H9 (cell line): ENCODE measurements at regions not wholly inside any gene's neighbourhood (a gene's known extent, or its start where the extent isn't known, plus 50 kb on each side); places are given as distances from the start of the nearest gene placed in this dataset.

ENCODE experiments used
- DNase-seq: peaks from one replicate; pipeline ENCODE4 v3.0.0-alpha.2; 2017
- H2AFZ ChIP-seq: one replicate; pipeline ENCODE4 v1.6.1; 2013; ENCODE audit warnings: mild to moderate bottlenecking, low read length, control low read depth, moderate library complexity
- H2AK5ac ChIP-seq: 2 replicates; pipeline ENCODE4 v1.6.1; 2013; ENCODE audit warnings: low read length, control low read depth, mixed read lengths; ENCODE audit not compliant: insufficient read length
- H2BK120ac ChIP-seq: one replicate; pipeline ENCODE4 v1.6.1; 2013; ENCODE audit warnings: low read depth, mild to moderate bottlenecking, low read length, control low read depth, inconsistent platforms; ENCODE audit not compliant: poor library complexity, severe bottlenecking
- H2BK12ac ChIP-seq: 2 replicates; pipeline ENCODE4 v1.6.1; 2013; ENCODE audit warnings: low read length, control low read depth, mixed read lengths, low read depth; ENCODE audit not compliant: insufficient read length
- H2BK15ac ChIP-seq: 2 replicates; pipeline ENCODE4 v1.6.1; 2013; ENCODE audit warnings: low read depth, low read length, control low read depth
- H2BK20ac ChIP-seq: one replicate; pipeline ENCODE4 v1.6.1; 2013; ENCODE audit warnings: low read depth, mild to moderate bottlenecking, low read length, control low read depth, inconsistent platforms; ENCODE audit not compliant: poor library complexity, severe bottlenecking
- H2BK5ac ChIP-seq: 2 replicates; pipeline ENCODE4 v1.6.1; 2013; ENCODE audit warnings: low read length, control low read depth, mixed read lengths; ENCODE audit not compliant: insufficient read length
- H3K14ac ChIP-seq: 2 replicates; pipeline ENCODE4 v1.6.1; 2013; ENCODE audit warnings: low read length, control low read depth; ENCODE audit not compliant: insufficient read depth
- H3K18ac ChIP-seq: 2 replicates; pipeline ENCODE4 v1.6.1; 2013; ENCODE audit warnings: low read depth, mild to moderate bottlenecking, mixed read lengths, low read length, control low read depth; ENCODE audit not compliant: insufficient read length
- H3K23ac ChIP-seq: 2 replicates; pipeline ENCODE4 v1.6.1; 2013; ENCODE audit warnings: low read length, control low read depth, mixed read lengths, low read depth; ENCODE audit not compliant: insufficient read length
- H3K23me2 ChIP-seq: 2 replicates; pipeline ENCODE4 v1.6.1; 2013; ENCODE audit warnings: low read depth, mild to moderate bottlenecking, mixed read lengths, low read length, control low read depth; ENCODE audit not compliant: insufficient read length, poor library complexity, severe bottlenecking
- H3K27ac ChIP-seq: 2 replicates; pipeline ENCODE4 v1.5.1; 2013; ENCODE audit warnings: low read length, control low read depth, mixed read lengths, low read depth; ENCODE audit not compliant: insufficient read length
- H3K27me3 ChIP-seq: 2 replicates; pipeline ENCODE4 v1.6.1; 2013; ENCODE audit warnings: low read length, control low read depth, inconsistent platforms; ENCODE audit not compliant: insufficient read depth
- H3K4ac ChIP-seq: 2 replicates; pipeline ENCODE4 v1.6.1; 2013; ENCODE audit warnings: low read depth, mild to moderate bottlenecking, control low read depth, inconsistent platforms, low read length, moderate library complexity
- H3K4me1 ChIP-seq: 2 replicates; pipeline ENCODE4 v1.6.1; 2013; ENCODE audit warnings: low read length, control low read depth, inconsistent platforms; ENCODE audit not compliant: insufficient read depth
- H3K4me2 ChIP-seq: 2 replicates; pipeline ENCODE4 v1.6.1; 2013; ENCODE audit warnings: low read length, control low read depth, mixed read lengths; ENCODE audit not compliant: insufficient read length, insufficient read depth
- H3K56ac ChIP-seq: 2 replicates; pipeline ENCODE4 v1.6.1; 2013; ENCODE audit warnings: low read depth, mild to moderate bottlenecking, mixed read lengths, low read length, control low read depth; ENCODE audit not compliant: insufficient read length
- H3K79me1 ChIP-seq: 2 replicates; pipeline ENCODE4 v1.6.1; 2013; ENCODE audit warnings: low read depth, mild to moderate bottlenecking, moderate library complexity, low read length, control low read depth, inconsistent platforms; ENCODE audit not compliant: insufficient read depth, poor library complexity, severe bottlenecking
- H3K79me2 ChIP-seq: 2 replicates; pipeline ENCODE4 v1.6.1; 2013; ENCODE audit warnings: low read length, control low read depth, inconsistent platforms; ENCODE audit not compliant: insufficient read depth
- H3K9ac ChIP-seq: 2 replicates; pipeline ENCODE4 v1.6.1; 2013; ENCODE audit warnings: low read length, control low read depth, mixed read lengths; ENCODE audit not compliant: insufficient read length; ENCODE audit errors: extremely low read depth
- H3K9me3 ChIP-seq: one replicate; pipeline ENCODE4 v1.6.1; 2013; ENCODE audit warnings: low read depth, low read length, inconsistent platforms; ENCODE audit not compliant: control insufficient read depth
- H3T11ph ChIP-seq: one replicate; pipeline ENCODE4 v1.6.1; 2013; ENCODE audit warnings: mild to moderate bottlenecking, low read length, control low read depth, inconsistent platforms
- H4K20me1 ChIP-seq: one replicate; pipeline ENCODE4 v1.6.1; 2013; ENCODE audit not compliant: control insufficient read depth, insufficient read length, insufficient read depth
- H4K5ac ChIP-seq: 2 replicates; pipeline ENCODE4 v1.6.1; 2013; ENCODE audit warnings: low read depth, mild to moderate bottlenecking, mixed read lengths, low read length, control low read depth; ENCODE audit not compliant: insufficient read length
- H4K8ac ChIP-seq: replicated peaks from 2 replicates; pipeline ENCODE4 v1.6.1; 2013; ENCODE audit warnings: low read length, control low read depth, mixed read lengths, low read depth; ENCODE audit not compliant: insufficient read length
- H4K91ac ChIP-seq: 2 replicates; pipeline ENCODE4 v1.6.1; 2013; ENCODE audit warnings: low read depth, mild to moderate bottlenecking, moderate library complexity, mixed read lengths, low read length, control low read depth; ENCODE audit not compliant: insufficient read length
- H3K27ac Mint-ChIP-seq, 3 experiments: 2 replicates in 2 of 3; 3 replicates in 1 of 3; pipeline ENCODE4 v1.8.0; 2020 to 2021; ENCODE audit warnings: mixed read lengths in 3 of 3, mild to moderate bottlenecking in 1 of 3, moderate library complexity in 1 of 3
- H3K27me3 Mint-ChIP-seq: 2 replicates; pipeline ENCODE4 v1.8.0; 2021; ENCODE audit warnings: low read depth, mild to moderate bottlenecking, moderate library complexity, mixed read lengths
- H3K36me3 Mint-ChIP-seq, 3 experiments: 2 replicates in 2 of 3; 3 replicates in 1 of 3; pipeline ENCODE4 v1.8.0; 2020 to 2021; ENCODE audit warnings: low read depth in 3 of 3, mixed read lengths in 3 of 3; ENCODE audit not compliant: insufficient read depth in 1 of 3
- H3K4me1 Mint-ChIP-seq, 2 experiments: 2 replicates each; pipeline ENCODE4 v1.8.0; 2020; ENCODE audit warnings: mixed read lengths in 2 of 2
- H3K4me3 Mint-ChIP-seq, 2 experiments: 2 replicates in 1 of 2; 3 replicates in 1 of 2; pipeline ENCODE4 v1.8.0; 2020 to 2021; ENCODE audit warnings: mild to moderate bottlenecking in 2 of 2, mixed read lengths in 2 of 2, moderate library complexity in 1 of 2
- H3K9me3 Mint-ChIP-seq, 2 experiments: 2 replicates in 1 of 2; 3 replicates in 1 of 2; pipeline ENCODE4 v1.8.0; 2020; ENCODE audit warnings: mild to moderate bottlenecking in 2 of 2, mixed read lengths in 2 of 2, moderate library complexity in 1 of 2
- CTCF ChIP-seq: fragments of 200-600 bp; sonication (generic); conservative IDR thresholded peaks from 3 replicates; pipeline ENCODE4 v1.8.0; 2021; ENCODE audit warnings: antibody characterized with exemption, mild to moderate bottlenecking

- DNase-seq = no peak
- no peaks in the 10 kb centered on the region for H3K4me1 ChIP-seq
- H3T11ph ChIP-seq = no peak overlapping the region
- H3K4ac ChIP-seq = no peak overlapping the region
- peaks cover 0 to 3% (median 0%) of the 10 kb centered on the region in 3 experiments; a peak in 1 of 7 replicates for H3K36me3 Mint-ChIP-seq
- TF ChIP-seq CTCF = no peak
- no peak overlapping the region for H3K27ac Mint-ChIP-seq
- H2AFZ ChIP-seq = no peak overlapping the region
- H3K4me2 ChIP-seq = no peak overlapping the region
- H2AK5ac ChIP-seq = no peak overlapping the region
- peaks cover 2% of the 10 kb centered on the region; the same call in 1 of the 2 replicates for H3K27me3 Mint-ChIP-seq
- H2BK120ac ChIP-seq = no peak overlapping the region
- H3K9me3 Mint-ChIP-seq = peaks cover 0 to 5% of the 10 kb centered on the region in 2 experiments; a peak in 3 of 5 replicates
- no peaks in the 10 kb centered on the region for H3K79me2 ChIP-seq
- H3K4me1 Mint-ChIP-seq = no peaks in the 10 kb centered on the region
- H4K91ac ChIP-seq = no peak overlapping the region
- H3K4me3 Mint-ChIP-seq = no peak overlapping the region
- no peak overlapping the region for H3K27ac ChIP-seq
- no peaks in the 10 kb centered on the region for H4K20me1 ChIP-seq
- no peak overlapping the region for H2BK5ac ChIP-seq
- no peaks in the 10 kb centered on the region for H3K23me2 ChIP-seq
- H3K23ac ChIP-seq = no peak overlapping the region
- no peak overlapping the region for H3K56ac ChIP-seq
- no peak overlapping the region for H2BK12ac ChIP-seq
- no peaks in the 10 kb centered on the region for H3K9me3 ChIP-seq
- H3K9ac ChIP-seq = no peak overlapping the region
- no peak overlapping the region for H2BK15ac ChIP-seq
- H2BK20ac ChIP-seq = no peak overlapping the region
- H4K8ac ChIP-seq = no peak overlapping the region
- H4K5ac ChIP-seq = no peak overlapping the region
- no peak overlapping the region for H3K14ac ChIP-seq
- H3K79me1 ChIP-seq = no peaks in the 10 kb centered on the region
- no peaks in the 10 kb centered on the region for H3K27me3 ChIP-seq
- no peak overlapping the region for H3K18ac ChIP-seq
Measured at GRCh38 chr11:11211888-11212287, 141.2 kb downstream of the CSNK2A3 start.
